HL-60 (cell line): ENCODE measurements at regions not wholly inside any gene's neighbourhood (a gene's known extent, or its start where the extent isn't known, plus 50 kb on each side); places are given as distances from the start of the nearest gene placed in this dataset.
"Not testable (repeated sequence)": the region's sequence is repeated elsewhere in the genome, so short reads cannot be mapped to it uniquely, and the experiment has no call there.

Source experiments
- DNase-seq, 2 experiments: peaks; one replicate each; pipeline ENCODE4 v3.0.0-alpha.2; 2010 to 2020; ENCODE audit warnings: low read depth in 1 of 2, low spot score in 1 of 2
- H3K27ac ChIP-seq: fragments of 250-450 bp; sonication (Bioruptor Pico); replicated peaks from 2 replicates; pipeline ENCODE4 v1.5.1; 2020; ENCODE audit warnings: mild to moderate bottlenecking, moderate library complexity
- H3K27me3 ChIP-seq: fragments of 250-450 bp; sonication (Bioruptor Pico); 2 replicates; pipeline ENCODE4 v1.5.1; 2021; ENCODE audit warnings: mild to moderate bottlenecking, moderate library complexity; ENCODE audit not compliant: insufficient read depth, poor library complexity, severe bottlenecking
- H3K4me3 ChIP-seq: replicated peaks from 2 replicates; pipeline ENCODE4 v1.5.1; 2011; ENCODE audit warnings: mild to moderate bottlenecking, control low read depth, low read length; ENCODE audit not compliant: insufficient read depth
- CTCF ChIP-seq: IDR thresholded peaks from one replicate; pipeline ENCODE4 v1.5.1; 2011; ENCODE audit warnings: low read length, control low read depth, inconsistent platforms; ENCODE audit not compliant: insufficient read depth
- GABPA ChIP-seq: IDR thresholded peaks from 2 replicates; pipeline ENCODE4 v1.6.1; 2012; ENCODE audit warnings: low read depth
- POLR2AphosphoS5 ChIP-seq: IDR thresholded peaks from 2 replicates; pipeline ENCODE4 v1.6.1; 2012; ENCODE audit warnings: low read depth
- SPI1 ChIP-seq: IDR thresholded peaks from 2 replicates; pipeline ENCODE4 v1.6.1; 2012; ENCODE audit warnings: low read depth, mild to moderate bottlenecking, borderline replicate concordance
- TF ChIP-seq, protein P1 (sequence below): IDR thresholded peaks from 2 replicates; pipeline ENCODE4 v1.6.1; 2012; ENCODE audit warnings: low read depth; ENCODE audit not compliant: insufficient replicate concordance

GRCh38 chr13:55577082-55577846, 1563.5 kb upstream of the PRR20A start:
- TF ChIP-seq CTCF (no peak), POLR2AphosphoS5 (no peak), GABPA (no peak), SPI1 (no peak)
- H3K4me3 ChIP-seq: no peak overlapping the region
- no peaks in the 10 kb centered on the region for H3K27me3 ChIP-seq
- no peak for DNase-seq
- no peak overlapping the region for H3K27ac ChIP-seq

DNA sequence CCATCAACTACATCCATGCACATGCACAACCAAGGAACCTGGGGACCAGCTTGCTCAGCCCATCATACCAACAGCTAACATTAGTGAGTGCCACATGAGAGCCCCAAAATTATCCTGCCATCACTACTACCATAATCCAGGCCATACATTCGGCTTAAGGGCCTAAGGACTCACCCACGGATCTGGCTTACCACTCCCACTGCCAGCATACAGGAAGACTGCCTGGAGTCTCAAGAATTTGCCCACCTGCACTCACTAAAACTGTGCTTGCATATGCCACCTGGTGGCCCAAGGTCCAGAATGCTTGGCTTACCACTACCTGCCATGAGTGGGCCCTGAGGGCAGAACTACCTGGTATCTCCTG, 1562.9 kb upstream of the PRR20A start:
- Histone ChIP-seq H3K27me3 (no peaks in the 10 kb centered on the region), H3K27ac (no peak overlapping the region), H3K4me3 (no peak overlapping the region)
- no peak for DNase-seq
- TF ChIP-seq POLR2AphosphoS5 (no peak), GABPA (no peak), CTCF (no peak), SPI1 (no peak)
- TF ChIP-seq, protein P1, sequence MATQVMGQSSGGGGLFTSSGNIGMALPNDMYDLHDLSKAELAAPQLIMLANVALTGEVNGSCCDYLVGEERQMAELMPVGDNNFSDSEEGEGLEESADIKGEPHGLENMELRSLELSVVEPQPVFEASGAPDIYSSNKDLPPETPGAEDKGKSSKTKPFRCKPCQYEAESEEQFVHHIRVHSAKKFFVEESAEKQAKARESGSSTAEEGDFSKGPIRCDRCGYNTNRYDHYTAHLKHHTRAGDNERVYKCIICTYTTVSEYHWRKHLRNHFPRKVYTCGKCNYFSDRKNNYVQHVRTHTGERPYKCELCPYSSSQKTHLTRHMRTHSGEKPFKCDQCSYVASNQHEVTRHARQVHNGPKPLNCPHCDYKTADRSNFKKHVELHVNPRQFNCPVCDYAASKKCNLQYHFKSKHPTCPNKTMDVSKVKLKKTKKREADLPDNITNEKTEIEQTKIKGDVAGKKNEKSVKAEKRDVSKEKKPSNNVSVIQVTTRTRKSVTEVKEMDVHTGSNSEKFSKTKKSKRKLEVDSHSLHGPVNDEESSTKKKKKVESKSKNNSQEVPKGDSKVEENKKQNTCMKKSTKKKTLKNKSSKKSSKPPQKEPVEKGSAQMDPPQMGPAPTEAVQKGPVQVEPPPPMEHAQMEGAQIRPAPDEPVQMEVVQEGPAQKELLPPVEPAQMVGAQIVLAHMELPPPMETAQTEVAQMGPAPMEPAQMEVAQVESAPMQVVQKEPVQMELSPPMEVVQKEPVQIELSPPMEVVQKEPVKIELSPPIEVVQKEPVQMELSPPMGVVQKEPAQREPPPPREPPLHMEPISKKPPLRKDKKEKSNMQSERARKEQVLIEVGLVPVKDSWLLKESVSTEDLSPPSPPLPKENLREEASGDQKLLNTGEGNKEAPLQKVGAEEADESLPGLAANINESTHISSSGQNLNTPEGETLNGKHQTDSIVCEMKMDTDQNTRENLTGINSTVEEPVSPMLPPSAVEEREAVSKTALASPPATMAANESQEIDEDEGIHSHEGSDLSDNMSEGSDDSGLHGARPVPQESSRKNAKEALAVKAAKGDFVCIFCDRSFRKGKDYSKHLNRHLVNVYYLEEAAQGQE: no peak

DNA sequence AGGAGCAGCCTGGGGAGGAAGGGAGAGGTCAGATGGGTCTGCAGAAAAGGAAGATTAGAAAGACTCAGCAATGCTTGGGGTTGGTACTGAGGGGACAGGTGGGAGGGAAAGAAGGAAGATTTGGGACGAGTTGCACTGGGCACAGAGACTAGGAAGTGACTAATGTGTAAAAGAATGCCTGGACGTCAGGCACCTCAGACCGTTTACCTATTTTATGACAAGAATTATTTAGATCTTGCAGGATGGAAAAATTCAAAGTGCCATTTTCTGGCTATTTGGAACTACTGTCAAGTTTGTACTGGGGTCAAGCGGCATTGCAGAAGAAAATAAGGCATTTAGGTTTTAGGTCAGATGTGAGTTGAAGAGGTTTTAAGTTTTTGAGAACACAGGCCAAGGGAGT, 1558.4 kb upstream of the PRR20A start:
- not testable (repeated sequence) for DNase-seq, H3K27ac ChIP-seq, H3K4me3 ChIP-seq, H3K27me3 ChIP-seq

- DNase-seq: no peak
- H3K27me3 ChIP-seq: no peaks in the 10 kb centered on the region
- H3K4me3 ChIP-seq: no peak overlapping the region
- no peak for TF ChIP-seq GABPA
- no peak overlapping the region for H3K27ac ChIP-seq
Observed at GRCh38 chr13:55583953-55584593, 1556.6 kb upstream of the PRR20A start.

- no peak overlapping the region for H3K27ac ChIP-seq
- H3K27me3 ChIP-seq: no peaks in the 10 kb centered on the region
- H3K4me3 ChIP-seq: no peak overlapping the region
- no peak for DNase-seq
- TF ChIP-seq GABPA: no peak
- TF ChIP-seq CTCF: no peak
- TF ChIP-seq SPI1: no peak
- no peak for TF ChIP-seq POLR2AphosphoS5
- TF ChIP-seq, protein P1: no peak
Observed at GRCh38 chr13:55602784-55603183, 1537.9 kb upstream of the PRR20A start.
